K562 (cell line): ENCODE measurements at regions not wholly inside any gene's neighbourhood (a gene's known extent, or its start where the extent isn't known, plus 50 kb on each side); places are given as distances from the start of the nearest gene placed in this dataset.
A peak's percentile ranks its signal among the peaks of the same experiment; 100 is the strongest.

Experiments
- C11orf30 ChIP-seq: fragments of 450-650 bp; IDR thresholded peaks from 2 replicates; pipeline ENCODE4 v1.6.1; 2016; ENCODE audit warnings: low read depth, mild to moderate bottlenecking
- FOSL1 ChIP-seq: fragments of 200-800 bp; sonication (Bioruptor generic); conservative IDR thresholded peaks from 2 replicates; pipeline ENCODE4 v1.6.1; 2016; ENCODE audit warnings: missing genetic modification characterization, missing compliant biosample characterization
- JUND ChIP-seq, 2 experiments: IDR thresholded peaks; 2 replicates in 1 of 2; 3 replicates in 1 of 2; pipeline ENCODE4 v1.6.1; 2011; ENCODE audit warnings: borderline replicate concordance in 2 of 2, low read depth in 2 of 2, low read length in 2 of 2, improper control_type of control experiment in 1 of 2, missing biosample characterization in 1 of 2, missing genetic modification characterization in 1 of 2, missing genetic modification reagents in 1 of 2
- NRF1 ChIP-seq, 2 experiments: fragments of 450-650 bp; IDR thresholded peaks in 1 of 2; conservative IDR thresholded peaks in 1 of 2; 2 replicates each; pipeline ENCODE4 v1.6.1; 2014; ENCODE audit warnings: mild to moderate bottlenecking in 2 of 2
- RB1 ChIP-seq: fragments of 450-650 bp; IDR thresholded peaks from 2 replicates; pipeline ENCODE4 v1.6.1; 2017; ENCODE audit warnings: low read depth, mild to moderate bottlenecking
- SMAD4 ChIP-seq: fragments of 250-450 bp; sonication (Bioruptor Pico); conservative IDR thresholded peaks from 2 replicates; pipeline ENCODE4 v1.8.0; 2021; ENCODE audit warnings: inconsistent platforms, mild to moderate bottlenecking, moderate library complexity
- TAF9B ChIP-seq: fragments of 450-650 bp; IDR thresholded peaks from 2 replicates; pipeline ENCODE4 v1.6.1; 2018; ENCODE audit warnings: mild to moderate bottlenecking; ENCODE audit not compliant: partially characterized antibody
- ZBTB8A ChIP-seq: fragments of 450-650 bp; IDR thresholded peaks from 2 replicates; pipeline ENCODE4 v1.6.1; 2018; ENCODE audit warnings: mild to moderate bottlenecking, moderate library complexity; ENCODE audit not compliant: partially characterized antibody
- ZKSCAN3 ChIP-seq: fragments of 250-450 bp; sonication (Bioruptor Pico); IDR thresholded peaks from 2 replicates; pipeline ENCODE4 v1.4.0; 2020
- ZNF764 ChIP-seq: fragments of 250-450 bp; sonication (Bioruptor Pico); IDR thresholded peaks from 2 replicates; pipeline ENCODE4 v1.4.0; 2020; ENCODE audit warnings: low read depth, mild to moderate bottlenecking, moderate library complexity
- TF ChIP-seq, protein P1 (sequence below): sonication (generic); formaldehyde crosslinking; IDR thresholded peaks from 2 replicates; pipeline ENCODE4 v1.8.0; 2022; ENCODE audit warnings: missing genetic modification reagents, mild to moderate bottlenecking, moderate library complexity, borderline replicate concordance
- TF ChIP-seq, protein P2 (sequence below): fragments of 200-800 bp; sonication (Bioruptor generic); IDR thresholded peaks from 2 replicates; pipeline ENCODE4 v1.6.1; 2017; ENCODE audit warnings: missing genetic modification characterization, missing compliant biosample characterization
- TF ChIP-seq, protein P3 (sequence below): IDR thresholded peaks from 3 replicates; pipeline ENCODE4 v1.6.1; 2011; ENCODE audit warnings: borderline replicate concordance, mild to moderate bottlenecking, moderate library complexity; ENCODE audit not compliant: insufficient read length; ENCODE audit errors: extremely low read depth
- TF ChIP-seq, protein P4 (sequence below): fragments of 450-650 bp; IDR thresholded peaks from 2 replicates; pipeline ENCODE4 v1.6.1; 2017; ENCODE audit warnings: antibody characterized with exemption, mild to moderate bottlenecking

- TF ChIP-seq, protein P1, sequence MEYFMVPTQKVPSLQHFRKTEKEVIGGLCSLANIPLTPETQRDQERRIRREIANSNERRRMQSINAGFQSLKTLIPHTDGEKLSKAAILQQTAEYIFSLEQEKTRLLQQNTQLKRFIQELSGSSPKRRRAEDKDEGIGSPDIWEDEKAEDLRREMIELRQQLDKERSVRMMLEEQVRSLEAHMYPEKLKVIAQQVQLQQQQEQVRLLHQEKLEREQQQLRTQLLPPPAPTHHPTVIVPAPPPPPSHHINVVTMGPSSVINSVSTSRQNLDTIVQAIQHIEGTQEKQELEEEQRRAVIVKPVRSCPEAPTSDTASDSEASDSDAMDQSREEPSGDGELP (CRISPR knock-in tag) = peak; percentile 88
- peak; percentile 85 for TF ChIP-seq FOSL1 (tag)
- no peak for TF ChIP-seq ZKSCAN3
- no peak for TF ChIP-seq TAF9B
- TF ChIP-seq ZBTB8A = no peak
- TF ChIP-seq, protein P2, sequence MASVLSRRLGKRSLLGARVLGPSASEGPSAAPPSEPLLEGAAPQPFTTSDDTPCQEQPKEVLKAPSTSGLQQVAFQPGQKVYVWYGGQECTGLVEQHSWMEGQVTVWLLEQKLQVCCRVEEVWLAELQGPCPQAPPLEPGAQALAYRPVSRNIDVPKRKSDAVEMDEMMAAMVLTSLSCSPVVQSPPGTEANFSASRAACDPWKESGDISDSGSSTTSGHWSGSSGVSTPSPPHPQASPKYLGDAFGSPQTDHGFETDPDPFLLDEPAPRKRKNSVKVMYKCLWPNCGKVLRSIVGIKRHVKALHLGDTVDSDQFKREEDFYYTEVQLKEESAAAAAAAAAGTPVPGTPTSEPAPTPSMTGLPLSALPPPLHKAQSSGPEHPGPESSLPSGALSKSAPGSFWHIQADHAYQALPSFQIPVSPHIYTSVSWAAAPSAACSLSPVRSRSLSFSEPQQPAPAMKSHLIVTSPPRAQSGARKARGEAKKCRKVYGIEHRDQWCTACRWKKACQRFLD (CRISPR knock-in tag) = peak; percentile 71
- TF ChIP-seq, protein P3, sequence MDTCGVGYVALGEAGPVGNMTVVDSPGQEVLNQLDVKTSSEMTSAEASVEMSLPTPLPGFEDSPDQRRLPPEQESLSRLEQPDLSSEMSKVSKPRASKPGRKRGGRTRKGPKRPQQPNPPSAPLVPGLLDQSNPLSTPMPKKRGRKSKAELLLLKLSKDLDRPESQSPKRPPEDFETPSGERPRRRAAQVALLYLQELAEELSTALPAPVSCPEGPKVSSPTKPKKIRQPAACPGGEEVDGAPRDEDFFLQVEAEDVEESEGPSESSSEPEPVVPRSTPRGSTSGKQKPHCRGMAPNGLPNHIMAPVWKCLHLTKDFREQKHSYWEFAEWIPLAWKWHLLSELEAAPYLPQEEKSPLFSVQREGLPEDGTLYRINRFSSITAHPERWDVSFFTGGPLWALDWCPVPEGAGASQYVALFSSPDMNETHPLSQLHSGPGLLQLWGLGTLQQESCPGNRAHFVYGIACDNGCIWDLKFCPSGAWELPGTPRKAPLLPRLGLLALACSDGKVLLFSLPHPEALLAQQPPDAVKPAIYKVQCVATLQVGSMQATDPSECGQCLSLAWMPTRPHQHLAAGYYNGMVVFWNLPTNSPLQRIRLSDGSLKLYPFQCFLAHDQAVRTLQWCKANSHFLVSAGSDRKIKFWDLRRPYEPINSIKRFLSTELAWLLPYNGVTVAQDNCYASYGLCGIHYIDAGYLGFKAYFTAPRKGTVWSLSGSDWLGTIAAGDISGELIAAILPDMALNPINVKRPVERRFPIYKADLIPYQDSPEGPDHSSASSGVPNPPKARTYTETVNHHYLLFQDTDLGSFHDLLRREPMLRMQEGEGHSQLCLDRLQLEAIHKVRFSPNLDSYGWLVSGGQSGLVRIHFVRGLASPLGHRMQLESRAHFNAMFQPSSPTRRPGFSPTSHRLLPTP = no peak
- TF ChIP-seq SMAD4 (CRISPR knock-in tag) = peak; percentile 86
- TF ChIP-seq RB1 = no peak
- TF ChIP-seq ZNF764 (CRISPR knock-in tag) = no peak
- TF ChIP-seq JUND (IDR thresholded peaks at IDR 0.05; ENCODE audit: borderline replicate concordance, low read depth, low read length) = peak; percentile 77
- TF ChIP-seq JUND (tag; IDR thresholded peaks at IDR 0.05; ENCODE audit: borderline replicate concordance, low read depth, low read length) = peak; percentile 33; the same call in 1 of the 3 replicates
- 0 out of 2 replicates have a peak, but pooled peaks have one; percentile 11 for TF ChIP-seq C11orf30
- TF ChIP-seq, protein P4, sequence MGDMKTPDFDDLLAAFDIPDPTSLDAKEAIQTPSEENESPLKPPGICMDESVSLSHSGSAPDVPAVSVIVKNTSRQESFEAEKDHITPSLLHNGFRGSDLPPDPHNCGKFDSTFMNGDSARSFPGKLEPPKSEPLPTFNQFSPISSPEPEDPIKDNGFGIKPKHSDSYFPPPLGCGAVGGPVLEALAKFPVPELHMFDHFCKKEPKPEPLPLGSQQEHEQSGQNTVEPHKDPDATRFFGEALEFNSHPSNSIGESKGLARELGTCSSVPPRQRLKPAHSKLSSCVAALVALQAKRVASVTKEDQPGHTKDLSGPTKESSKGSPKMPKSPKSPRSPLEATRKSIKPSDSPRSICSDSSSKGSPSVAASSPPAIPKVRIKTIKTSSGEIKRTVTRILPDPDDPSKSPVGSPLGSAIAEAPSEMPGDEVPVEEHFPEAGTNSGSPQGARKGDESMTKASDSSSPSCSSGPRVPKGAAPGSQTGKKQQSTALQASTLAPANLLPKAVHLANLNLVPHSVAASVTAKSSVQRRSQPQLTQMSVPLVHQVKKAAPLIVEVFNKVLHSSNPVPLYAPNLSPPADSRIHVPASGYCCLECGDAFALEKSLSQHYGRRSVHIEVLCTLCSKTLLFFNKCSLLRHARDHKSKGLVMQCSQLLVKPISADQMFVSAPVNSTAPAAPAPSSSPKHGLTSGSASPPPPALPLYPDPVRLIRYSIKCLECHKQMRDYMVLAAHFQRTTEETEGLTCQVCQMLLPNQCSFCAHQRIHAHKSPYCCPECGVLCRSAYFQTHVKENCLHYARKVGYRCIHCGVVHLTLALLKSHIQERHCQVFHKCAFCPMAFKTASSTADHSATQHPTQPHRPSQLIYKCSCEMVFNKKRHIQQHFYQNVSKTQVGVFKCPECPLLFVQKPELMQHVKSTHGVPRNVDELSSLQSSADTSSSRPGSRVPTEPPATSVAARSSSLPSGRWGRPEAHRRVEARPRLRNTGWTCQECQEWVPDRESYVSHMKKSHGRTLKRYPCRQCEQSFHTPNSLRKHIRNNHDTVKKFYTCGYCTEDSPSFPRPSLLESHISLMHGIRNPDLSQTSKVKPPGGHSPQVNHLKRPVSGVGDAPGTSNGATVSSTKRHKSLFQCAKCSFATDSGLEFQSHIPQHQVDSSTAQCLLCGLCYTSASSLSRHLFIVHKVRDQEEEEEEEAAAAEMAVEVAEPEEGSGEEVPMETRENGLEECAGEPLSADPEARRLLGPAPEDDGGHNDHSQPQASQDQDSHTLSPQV = peak; percentile 90
- no peak for TF ChIP-seq NRF1 (conservative IDR thresholded peaks at IDR 0.05 in 1 of 2, IDR thresholded peaks at IDR 0.05 in 1 of 2)
These were observed 370.6 kb upstream of the PROK2 start (continued) for GRCh38 chr3:72155391-72156064.
